HG03066 (cell line): ENCODE measurements at regions not wholly inside any gene's neighbourhood (a gene's known extent, or its start where the extent isn't known, plus 50 kb on each side); places are given as distances from the start of the nearest gene placed in this dataset.
"Not testable (repeated sequence)": the region's sequence is repeated elsewhere in the genome, so short reads cannot be mapped to it uniquely, and the experiment has no call there.

Experiments used
- ATAC-seq: cut with Tn5 transposase; IDR thresholded peaks from one replicate; pipeline ENCODE4 v1.9.1; 2021; ENCODE audit warnings: low read depth; ENCODE audit not compliant: unreplicated experiment

DNA sequence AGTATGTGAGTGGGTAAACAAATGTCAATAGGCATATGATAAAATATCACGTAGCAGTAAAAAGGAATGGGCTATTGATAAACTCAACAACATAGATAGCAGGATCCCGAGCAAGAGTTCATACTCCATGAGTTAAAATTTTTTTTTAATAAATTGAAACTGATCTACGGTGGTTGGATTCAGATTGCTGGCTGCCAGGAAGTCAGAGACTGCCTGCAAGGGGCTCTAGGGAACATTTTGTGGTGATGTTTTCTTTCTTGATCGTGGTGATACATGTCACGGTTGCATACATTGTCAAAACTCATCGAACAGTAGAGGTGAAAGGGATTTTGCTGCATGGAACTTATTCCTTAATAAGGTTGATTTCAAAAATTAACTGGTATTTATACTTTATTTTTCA, 62.6 kb upstream of the WNT7B start:
- ATAC-seq = no peak

DNA sequence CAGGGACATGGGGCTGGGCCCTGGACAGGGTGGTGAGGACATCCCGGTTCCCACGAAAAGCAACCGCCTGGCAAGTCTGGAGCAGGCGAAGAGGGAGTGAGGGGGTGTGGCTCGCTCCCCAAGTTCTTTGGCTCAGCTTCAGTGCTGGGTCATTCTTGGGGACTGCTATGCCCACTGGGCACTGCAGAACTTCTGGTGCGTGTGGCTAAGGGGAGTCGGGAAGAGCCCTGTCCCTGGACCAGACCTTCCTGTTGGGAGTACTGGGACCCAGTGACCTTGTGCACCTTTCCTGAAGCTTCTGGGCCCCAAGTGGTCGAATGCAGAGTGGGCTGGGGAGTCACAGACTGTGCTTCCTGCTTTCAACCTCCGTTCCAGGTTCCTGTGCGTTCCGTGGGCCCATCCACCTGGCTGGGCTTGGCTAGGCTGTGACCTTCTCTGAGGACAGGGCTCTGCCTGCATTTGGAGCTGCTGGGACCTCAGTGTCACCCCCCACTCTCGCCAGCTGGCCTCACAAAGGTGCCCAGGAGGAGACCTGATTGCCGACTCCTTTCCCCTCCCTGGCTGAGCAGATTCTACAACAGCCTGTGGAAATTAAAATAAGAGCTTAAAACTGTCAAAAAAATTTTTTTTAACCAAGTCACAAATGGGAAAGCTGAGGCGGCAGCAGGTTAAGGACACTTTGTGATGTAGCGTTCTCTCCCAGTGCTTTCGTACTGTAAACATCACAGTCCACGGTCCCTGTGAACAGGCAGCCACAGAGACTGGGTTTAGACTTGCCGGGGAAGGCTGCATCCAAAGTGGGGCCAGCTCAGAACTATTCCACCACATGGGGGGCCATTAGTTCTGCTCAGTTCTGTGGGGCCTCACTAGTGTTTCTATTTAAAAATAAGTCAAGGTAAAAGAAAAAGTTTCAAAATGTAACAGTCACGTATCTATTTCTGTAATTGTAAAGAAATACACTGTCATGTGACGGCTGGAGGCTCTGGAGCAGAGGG, 63.8 kb upstream of the WNT7B start:
- ATAC-seq = no peak

DNA sequence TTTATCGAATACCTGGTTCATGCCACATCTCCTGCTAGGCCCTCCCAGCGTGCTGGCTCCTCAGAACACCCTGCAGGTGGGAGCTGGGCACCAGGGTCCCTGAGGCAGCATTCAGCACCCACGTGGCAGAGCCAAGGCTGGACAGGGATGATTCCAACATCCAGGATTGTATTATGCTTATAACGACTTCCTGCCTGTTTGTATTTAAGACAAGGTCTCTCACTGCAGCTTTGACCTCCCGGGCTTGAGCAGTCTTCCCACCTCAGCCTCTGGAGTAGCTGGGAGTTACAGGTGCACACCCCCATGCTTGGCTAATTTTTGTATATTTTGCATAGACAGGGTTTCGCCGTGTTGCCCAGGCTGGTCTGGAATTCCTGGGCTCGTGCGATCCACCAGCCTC, 64.7 kb upstream of the WNT7B start:
- ATAC-seq = no peak

DNA sequence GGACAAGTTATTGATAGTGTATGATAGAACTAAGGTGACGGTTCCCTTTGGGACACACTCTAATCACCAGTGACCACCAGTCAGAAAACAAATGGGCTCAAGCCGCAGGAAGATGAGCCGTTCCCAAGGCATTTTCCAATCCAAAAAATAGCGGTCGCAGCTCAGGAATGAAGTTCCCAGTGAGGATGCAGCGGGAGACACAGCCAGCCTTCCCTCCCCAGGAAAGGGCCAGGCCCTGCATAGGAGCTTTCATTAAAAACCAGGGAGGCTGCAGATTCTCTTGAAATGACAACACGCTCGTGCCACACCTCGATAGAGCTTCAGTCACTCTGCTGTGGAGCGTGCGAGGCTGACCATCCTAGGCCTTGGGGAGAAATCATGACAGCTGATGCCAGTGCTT, 65.8 kb upstream of the WNT7B start:
- no peak for ATAC-seq

DNA sequence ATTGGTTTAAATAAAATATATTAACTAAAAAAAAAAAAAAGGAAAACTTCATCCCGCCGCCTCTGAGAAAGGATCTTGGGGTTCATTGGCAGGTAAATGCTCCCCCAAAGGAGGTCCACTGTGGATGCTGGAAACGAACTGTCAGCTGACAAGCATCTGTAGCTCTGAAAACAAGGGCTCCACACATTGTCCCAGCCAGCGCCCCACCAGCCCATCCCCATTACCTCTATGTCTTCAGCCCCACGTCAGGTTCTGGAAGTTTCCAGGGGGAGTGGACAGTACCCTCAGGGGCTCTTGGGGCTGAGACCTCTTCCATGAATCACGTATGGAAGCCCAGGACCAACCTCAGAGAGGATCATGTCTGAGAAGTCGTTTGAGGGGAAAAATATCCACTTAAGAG, 66.4 kb upstream of the WNT7B start:
- ATAC-seq = no peak

DNA sequence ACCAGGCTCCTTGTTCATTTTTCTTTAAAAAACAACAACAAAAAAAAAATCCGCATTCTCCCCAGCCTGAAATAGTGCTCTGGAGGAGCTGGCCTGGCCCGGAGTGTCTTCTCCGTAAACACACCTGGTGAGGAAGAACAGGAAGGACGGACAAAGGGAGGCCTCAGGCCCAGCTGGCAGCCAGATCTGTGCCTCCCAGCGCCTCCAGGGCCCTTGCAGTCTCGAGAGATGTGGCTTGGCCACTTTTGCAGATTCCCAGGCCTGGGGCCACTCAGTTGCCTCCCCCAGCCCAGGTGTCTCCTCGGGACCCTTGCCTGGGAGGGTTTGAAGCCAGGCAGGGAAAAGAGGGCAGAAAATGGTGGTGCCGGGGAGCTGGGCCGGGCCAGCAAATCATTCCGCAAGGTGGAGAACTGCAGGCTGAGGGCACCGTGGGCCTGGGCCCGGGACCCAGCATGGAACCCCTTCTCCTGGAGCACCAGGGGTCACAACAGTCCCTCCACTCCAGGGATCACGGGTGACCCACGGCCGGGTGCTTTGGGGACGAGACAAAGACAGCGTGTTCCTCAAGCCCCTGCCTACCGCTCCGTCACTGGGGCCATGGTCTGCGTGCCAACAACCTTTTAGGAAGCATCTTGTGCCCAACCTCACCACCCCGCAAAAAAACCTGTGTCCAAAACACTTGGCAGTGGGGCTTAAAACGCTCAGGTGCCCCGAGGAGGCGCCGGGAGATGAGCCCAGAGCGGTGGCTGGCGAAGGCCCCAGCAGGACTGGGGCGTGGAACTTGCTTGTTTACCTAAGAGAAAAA, 67.1 kb upstream of the WNT7B start:
- no peak for ATAC-seq

DNA sequence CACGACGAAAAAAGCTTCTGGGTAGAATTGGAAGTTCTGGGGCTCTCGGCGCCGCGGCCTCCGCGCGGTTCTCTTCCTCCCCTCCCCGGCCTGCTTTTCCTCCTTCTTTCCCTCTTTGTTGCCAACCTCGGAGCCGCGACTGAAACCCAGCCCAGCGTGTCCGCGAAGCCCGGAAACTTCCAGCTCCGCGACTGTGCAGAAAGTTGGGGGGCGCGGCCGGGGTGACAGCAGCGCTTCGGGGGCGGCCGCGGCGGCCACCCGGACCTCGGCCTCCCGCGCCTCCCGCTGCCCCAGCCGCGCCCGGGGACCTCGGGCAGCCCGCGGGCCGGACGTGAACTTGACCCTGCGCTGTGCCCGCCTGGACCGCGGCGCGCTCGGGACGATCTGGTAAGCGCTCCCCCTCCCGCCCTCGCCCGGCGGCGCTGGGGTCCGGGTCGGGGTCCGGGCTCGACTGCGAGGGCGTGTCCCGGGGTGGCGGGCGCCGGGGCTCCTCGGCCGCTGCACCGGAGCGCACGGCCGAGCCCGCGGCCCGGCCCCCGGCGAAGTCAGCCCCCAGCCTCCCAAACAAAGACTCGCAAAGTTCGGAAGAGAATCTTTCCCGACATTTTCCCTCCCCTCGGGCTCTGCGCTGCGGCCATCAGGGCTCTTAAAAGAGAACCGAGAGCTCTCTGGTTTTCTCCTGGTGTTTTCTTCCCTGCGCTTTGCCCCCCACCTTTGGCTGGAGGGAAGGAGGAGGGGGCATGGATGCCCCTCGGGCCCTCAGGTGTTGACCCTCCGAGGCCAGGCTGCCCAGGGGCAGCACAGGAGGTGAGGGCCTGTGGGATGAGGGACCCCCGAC, 67.9 kb upstream of the WNT7B start:
- no peak for ATAC-seq

DNA sequence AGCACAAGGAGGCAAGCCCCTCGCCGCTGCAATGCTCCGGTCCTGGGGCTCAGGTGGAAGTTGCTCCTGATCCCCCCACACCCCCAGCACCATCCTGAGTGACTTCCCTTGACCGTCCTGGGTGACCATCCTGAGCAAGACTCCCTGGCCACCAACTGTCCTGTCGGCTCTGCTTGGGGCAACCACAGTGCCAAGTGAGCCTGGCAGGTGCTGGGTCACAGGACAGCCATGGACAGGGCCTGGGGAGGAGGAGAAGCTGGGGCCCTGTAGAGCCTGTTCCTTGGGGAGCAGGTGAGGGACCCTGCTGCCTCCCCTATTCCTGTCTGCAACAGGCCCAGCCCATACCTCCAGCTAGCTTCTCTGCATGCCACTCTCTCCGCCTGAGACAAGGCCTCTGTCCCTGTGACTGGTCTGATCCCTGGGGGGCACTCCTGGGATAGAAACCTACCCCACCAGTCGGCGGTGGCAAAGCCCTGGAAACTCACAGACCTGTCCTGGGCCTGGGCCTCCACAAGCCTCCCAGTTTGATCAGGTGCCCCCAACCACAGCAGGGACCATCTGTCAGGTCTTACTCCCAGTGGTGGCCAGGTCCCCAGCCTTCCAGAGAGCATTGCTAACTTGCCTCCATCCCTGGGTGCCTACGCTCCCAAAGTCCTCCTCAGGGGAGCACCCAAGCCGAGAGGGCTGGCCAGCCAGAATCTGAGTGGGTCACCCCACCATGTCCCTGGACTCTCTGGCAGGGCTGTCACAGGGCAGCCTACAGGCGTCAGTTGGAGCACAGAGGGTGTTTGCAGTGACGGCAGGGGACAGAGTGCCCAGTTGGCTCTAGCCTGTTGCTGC, 68.7 kb upstream of the WNT7B start:
- no peak for ATAC-seq

DNA sequence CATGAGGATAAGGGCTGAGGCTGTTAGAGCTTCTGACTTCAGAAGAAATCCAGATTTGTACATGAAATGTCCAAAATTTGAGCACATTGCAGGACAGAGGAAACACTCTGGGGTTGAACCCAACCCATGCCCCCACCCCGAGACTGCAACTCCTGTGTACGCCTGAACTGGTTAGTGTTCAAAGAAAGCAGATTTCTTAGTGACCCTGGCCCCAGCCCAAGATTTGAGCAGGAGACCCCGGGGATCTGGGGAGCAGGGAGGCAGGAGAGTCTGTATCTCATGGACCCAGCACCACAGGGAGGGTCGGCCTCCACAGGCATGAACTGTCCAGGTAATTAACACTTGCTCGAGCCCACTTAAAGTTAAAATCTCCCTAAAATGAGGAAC, 69.3 kb upstream of the WNT7B start:
- ATAC-seq = no peak

DNA sequence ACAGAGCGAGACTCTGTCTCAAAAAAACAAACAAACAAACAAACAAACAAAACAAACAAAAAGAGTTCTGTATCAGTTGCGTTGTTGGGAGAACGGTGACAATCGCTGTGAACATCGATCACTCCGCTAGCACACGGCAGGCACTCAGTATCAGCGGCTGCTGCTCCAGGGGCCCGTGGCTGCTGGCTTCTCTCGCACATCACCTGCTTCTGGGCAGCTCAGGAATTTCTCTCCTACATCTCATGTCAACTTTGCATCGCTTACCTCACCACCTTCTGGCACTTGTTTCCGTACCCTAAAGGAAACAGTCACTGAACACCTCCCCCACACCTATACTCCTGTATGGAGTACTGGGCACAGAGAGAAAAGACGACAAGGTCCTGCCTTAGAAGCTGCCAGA, 70.3 kb upstream of the WNT7B start:
- no peak for ATAC-seq

DNA sequence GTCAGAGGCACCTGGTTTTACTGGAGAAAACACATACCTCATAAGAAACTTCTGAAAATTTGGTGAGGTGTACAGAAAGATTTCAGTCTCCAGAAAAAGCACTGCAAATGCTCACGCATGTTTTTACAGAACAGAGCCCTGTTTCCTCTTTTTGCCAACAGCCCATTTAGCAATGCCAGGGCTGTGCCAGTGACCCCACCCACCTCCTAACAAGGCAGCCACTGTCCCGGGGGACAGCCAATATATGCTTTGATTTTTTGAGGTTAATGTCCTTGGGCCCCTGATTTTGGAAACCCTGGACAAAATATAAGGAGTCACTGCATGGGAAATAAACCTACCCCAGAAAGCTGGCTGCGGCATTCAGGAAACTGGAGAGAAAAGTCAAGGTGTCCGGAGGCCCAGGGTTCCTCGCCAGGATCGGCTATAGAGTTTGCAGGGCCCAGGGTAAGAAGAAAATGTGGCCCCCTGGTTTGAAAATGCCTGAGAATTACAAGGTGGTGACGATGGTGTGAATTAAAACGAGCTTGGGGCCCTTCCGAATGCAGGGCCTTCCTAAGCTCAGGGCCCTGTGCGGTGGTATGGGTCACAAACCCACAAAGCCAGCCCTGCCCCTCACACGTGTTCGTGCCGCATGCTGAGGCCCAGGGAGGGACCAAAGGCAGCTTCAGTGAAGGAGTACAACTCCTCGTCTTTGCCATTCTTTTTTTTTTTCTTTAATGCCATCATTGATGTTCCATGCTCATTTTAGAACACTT, 71.1 kb upstream of the WNT7B start:
- no peak for ATAC-seq

DNA sequence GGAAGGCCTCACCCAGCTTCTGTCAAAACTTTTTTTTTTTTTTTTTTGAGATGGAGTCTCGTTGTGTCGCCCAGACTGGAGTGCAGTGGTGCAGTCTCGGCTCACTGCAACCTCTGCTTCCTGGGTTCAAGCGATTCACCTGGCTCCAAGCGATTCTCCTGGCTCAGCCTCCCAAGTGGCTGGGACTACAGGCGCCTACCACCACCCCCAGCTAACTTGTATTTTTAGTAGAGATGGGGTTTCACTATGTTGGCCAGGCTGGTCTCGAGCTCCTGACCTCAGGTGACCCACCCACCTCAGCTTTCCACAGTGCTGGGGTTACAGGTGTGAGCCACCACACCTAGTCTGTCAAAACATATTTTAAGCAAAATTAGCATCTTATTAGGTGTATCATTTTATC, 71.7 kb upstream of the WNT7B start:
- not testable (repeated sequence) for ATAC-seq

DNA sequence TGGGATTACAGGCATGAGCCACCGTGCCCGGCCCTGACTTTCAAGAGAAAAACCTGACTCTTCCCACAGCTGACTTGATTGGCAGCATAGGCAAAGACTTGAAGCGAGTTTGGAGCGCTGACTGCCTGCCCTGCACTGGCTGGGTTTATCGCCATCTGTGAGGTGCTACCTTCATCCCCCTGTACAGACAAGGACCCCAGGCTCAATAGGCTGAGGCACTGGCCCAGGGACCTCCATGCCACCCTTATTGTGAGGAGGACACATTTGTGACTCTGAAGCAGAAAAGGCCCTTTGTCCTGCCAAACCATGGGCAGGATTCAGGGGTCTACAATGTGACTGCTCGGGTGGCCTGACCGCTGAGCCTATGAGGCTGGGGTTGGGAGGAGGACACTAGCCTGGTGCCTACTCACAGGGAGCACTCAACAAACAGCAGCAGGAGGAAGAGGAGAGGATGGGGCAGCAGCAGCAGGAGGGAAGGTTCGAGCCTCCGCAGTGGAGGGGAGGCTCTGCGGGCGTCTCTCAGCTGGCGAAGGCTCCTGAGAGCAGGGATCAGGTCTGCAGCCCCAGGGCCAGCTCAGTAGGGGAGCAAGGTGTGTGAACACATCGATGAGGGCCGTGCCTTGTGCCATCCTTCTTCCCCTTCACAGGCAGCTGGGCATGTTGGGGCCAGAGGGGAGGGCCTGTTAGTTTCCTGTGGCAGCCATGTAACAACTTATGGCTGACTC, 72.9 kb upstream of the WNT7B start:
- ATAC-seq = no peak

DNA sequence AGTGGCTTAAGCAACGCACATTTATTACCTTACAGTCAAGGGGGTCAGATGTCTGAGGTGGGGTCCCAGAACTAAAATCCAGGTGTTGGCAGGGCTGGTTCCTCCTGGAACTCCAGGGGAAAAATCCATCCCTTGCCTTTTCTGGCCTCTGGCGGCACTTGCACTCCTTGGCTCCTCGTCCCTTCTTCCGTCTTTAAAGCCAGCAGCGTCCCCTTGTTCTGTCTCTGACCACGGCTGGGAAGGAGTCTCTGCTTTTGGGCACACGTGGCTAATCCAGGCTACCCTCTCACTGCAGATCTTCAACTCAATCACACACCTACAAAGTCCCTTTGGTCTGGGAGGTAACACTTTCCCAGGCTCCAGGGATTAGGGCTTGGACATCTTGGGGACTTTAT, 73.5 kb upstream of the WNT7B start:
- ATAC-seq = no peak

DNA sequence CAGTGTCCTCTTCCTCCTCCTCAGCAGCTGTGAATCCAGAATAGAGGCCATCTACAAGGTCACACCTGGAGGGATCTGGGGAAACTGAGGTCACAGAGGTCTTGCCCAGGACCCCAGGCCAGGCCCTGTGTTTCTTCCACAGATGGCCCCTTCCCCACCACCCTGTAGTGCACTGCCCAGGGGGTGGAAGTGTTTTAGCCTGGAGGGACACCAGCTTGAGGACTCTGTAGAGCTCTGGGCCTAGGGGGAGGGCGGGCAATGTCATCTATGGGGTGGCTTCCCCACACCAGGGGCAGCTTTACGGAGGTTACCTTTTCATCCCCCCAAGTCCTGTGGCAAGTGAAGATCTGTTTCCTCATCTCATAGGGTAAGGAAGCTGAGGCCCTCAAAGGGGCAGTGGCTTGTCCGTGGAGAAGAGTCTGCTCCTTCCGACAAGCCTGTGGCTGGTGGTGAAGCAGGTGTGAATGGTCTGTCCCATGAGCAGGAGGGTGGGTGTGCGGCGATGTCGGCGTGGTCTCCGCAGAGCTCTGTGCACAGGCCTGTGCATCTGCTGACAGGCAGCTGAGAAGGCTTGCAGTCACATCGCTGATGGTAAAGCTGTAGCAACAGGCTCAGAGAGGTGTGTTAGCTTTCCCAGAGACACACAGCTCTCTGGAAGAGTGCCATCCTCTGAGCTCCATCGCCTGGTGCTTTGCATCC, 74.1 kb upstream of the WNT7B start:
- no peak for ATAC-seq

DNA sequence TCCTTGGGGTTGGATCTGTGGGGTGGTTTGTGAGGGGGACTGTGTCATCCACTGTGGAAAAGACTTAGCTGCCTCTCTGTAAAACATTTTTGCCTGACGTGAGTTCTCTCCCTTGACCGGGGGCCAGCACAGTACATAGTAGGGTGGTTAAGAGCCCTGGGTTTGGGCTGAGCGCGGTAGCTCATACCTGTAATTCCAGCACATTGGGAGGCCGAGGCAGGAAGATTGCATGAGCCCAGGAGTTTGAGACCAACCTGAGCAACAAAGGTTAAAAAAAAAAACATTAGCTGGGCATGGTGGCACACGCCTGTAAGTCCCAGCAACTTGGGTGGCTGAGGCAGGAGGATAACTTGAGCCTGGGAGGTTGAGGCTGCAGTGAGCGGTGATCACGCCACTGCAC, 74.7 kb upstream of the WNT7B start:
- ATAC-seq = no peak

DNA sequence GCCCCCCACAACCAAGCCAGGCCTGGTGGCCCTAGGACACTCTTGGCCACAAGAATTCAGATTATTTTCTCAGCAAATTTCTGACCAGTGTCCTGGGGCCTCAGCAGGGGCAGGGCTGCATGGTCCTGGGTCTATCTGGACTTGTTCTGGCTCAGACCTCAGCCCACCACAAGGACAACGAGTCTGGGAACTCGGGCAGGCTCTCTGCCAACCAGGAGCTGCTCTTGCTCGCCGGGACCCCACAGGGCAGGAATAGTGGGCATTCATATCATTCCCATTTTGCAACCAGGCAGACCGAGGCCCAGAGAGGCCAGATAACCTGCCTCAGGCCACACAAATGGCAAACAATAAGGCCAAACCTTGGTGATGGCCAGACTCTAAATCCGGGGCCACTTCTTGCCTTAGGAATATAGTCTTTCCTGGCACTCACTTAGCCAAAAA, 75.4 kb upstream of the WNT7B start:
- ATAC-seq = no peak
